ENCODE measurements at regions not wholly inside any gene's neighbourhood (a gene's known extent, or its start where the extent isn't known, plus 50 kb on each side); places are given as distances from the start of the nearest gene placed in this dataset.
"Not testable (repeated sequence)": the region's sequence is repeated elsewhere in the genome, so short reads cannot be mapped to it uniquely, and the experiment has no call there.

DNA sequence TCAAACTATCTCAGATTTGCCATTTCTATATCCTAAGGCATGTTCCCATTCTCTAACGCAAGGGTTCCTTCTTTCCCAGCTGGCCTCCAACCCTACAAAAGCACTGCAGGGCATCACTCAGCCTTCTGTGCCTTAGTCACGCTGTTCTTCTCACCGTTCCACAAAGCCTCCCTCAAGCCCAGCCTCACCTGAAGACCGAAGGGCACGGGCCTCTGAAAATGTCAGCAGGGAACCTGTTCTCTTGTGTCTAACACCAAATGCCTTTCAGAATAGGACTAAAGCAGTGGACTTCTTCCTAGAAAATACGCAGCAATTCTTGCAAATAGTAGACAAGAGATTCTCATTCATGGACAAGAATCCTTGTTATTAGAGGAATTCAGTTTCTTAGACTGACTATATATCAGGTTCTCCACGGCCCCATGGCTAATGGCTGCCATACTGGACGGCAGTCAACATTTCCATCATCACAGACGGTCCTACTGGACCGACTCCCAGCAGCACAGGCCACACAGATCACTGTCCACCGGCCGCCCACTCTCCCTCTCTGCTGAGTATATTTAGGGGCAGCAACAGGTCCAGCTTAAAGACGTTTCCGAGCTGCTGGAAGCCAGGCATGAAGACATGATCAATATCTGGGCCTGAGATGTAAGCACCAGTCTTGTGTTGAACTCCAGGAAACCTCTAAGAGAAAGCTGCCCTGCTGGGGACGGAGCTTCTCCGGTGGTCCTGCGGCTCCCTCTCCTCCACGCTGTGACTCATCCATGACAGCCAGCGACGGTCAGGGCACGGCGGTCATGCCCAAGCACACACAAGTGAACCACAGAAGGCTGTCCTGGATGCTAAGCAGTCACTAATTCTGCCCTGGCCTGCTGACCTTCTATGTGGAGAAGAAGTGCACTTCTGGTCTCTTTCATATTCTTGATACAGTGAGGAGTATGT lies 61.8 kb upstream of the TNK2 start:
- DNase-seq = not testable (repeated sequence)

DNA sequence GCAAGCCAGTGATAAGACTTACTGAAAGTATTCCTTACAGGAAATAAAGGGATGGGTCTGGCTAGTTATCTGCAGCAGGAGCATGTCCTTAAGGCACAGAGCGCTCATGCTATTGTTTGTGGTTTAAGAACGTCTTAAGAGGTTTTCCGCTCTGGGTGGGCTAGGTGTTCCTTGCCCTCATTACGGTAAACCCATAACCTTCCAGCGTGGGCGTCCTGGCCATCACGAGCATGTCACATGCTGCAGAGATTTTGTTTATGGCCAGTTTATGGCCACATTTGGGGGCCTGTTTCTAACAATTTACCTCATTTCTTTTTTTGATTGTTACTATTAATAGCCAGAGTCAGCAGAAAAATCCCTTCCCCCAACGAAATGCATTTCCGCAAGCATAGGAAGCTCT lies 61.0 kb upstream of the TNK2 start:
- not testable (repeated sequence) for DNase-seq

DNA sequence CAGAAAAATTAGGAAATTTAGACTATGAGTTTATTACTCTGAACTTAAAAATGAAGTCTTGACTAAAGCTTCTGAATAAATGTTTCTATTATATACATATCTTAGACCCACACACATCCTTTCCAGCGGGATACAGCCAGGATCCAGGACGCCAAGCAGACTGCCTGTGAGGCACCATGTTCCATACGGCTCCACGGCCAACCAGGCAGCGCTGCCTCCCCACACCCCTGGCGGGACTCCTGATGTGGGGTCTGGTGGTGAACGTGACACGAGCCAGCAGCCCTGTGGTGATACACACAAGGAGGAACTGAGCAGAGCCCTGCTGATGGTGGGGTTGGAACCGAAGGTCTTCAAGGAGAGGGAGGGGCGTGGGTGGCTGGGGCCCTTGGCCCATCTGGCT lies 59.8 kb upstream of the TNK2 start:
- DNase-seq = not testable (repeated sequence)

DNA sequence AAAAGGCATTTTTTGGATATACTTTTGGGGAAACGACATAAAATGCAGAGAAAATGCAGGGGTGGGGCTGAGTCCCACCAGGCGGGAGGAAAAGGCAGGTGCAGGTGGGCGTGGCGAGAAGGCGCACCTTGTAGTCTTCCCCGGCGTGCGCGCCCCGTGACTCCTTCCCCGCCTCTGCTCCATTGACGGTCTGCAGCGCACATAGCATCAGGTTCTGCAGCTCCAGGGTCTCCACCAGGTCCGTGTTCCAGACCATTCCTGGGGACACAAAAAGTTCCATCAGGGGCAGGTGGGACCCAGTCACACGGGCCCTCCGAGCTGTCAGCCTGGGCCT lies 59.0 kb upstream of the TNK2 start:
- DNase-seq = not testable (repeated sequence)

DNA sequence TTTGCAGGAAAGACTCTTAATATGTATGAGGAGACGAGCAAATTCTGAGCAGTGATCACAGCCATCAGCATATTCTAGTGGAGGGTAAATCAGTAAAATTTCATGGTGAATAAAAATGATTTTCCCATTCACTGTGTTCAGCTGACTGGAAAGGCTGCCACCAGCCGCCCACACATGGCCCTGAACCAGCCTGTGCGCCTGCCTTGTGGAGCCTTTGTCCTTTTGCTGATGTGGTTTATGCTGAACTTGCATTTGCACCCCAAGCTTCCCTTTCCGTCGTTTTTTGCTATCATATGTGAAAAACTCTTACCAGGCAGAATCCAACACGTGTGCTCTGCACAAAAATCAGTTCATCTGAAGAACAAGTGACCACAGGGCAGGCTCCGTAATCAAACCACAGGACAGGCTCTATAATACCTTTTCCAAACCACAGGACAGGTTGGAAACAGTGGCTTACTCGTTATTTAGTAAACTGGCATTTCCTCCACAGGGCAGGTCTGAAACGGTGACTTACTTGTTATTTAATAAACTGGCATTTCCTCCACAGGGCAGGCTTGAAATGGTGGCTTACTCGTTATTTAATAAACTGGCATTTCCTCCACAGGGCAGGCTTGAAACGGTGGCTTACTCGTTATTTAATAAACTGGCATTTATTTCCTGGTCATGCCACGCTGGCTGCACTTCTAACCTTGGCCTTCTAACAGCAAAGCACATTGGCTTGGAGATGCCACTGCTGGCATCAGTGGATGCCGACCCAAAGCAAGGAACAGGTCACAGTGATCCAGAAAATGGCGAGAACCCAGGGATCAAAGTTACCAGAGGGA lies 58.4 kb upstream of the TNK2 start:
- DNase-seq = not testable (repeated sequence)

DNA sequence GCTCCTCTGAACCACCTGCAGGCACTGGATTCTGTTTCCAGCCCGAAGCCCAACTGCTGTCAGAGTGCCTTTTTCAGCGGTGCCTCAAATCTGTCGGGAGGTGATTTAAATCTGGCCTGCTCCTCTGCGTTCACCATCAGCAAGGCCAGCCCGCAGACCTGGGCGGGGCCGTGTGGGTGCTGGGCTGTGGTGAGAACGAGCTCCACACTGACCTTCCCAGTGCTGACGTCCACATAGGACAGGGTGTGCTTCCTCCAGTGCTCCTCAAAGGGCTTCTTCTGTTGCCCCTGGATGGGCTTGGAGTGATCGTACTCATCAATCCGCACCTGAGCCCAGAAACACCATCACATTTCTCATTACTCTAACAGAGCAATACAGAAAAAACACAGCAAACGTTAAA lies 56.9 kb upstream of the TNK2 start:
- DNase-seq = not testable (repeated sequence)

DNA sequence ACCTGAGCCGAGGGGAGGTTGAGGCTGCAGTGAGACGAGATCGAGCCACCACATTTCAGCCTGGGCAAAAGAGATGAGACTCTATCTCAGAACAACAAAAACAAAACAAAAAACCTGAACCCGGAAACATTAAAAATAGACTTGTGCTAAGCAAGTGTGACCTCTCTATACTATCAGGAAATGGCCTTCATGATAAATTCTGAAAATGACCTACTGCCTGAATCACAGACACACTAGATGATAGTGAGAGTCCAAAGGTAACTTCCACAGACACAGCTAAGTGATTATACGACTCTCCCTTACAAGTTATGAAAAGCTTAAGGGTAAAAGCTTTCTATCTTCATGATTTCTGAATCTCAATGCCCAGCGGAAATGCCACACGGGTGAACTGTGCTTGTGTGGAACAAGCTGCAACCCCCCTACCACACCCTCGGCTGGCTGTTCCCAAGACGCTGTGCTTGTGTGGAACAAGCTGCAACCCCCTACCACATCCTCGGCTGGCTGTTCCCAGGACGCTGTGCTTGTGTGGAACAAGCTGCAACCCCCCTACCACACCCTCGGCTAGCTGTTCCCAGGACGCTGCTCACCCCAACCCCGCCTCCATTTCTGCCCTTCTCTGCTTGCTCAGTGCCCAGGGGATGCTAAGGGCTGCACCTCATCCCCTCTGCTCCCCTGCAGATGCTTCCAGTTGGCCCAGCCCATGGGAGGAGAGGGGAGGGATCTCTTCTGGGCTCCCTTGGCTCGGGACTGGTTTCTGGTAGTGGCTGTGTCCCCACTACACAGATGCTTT lies 56.2 kb upstream of the TNK2 start:
- not testable (repeated sequence) for DNase-seq

DNA sequence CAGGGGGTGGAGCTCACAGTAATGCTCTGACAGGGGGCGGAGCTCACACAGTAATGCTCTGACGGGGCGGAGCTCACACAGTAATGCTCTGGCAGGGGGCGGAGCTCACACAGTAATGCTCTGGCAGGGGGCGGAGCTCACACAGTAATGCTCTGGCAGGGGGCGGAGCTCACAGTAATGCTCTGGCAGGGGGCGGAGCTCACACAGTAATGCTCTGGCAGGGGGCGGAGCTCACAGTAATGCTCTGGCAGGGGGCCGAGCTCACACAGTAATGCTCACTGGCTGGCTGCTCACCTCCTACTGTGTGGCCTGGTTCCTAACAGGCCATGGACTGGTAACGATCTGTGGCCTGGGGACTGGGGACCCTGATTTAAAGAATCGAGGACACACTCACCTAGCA lies 53.9 kb upstream of the TNK2 start:
- DNase-seq = not testable (repeated sequence)

DNA sequence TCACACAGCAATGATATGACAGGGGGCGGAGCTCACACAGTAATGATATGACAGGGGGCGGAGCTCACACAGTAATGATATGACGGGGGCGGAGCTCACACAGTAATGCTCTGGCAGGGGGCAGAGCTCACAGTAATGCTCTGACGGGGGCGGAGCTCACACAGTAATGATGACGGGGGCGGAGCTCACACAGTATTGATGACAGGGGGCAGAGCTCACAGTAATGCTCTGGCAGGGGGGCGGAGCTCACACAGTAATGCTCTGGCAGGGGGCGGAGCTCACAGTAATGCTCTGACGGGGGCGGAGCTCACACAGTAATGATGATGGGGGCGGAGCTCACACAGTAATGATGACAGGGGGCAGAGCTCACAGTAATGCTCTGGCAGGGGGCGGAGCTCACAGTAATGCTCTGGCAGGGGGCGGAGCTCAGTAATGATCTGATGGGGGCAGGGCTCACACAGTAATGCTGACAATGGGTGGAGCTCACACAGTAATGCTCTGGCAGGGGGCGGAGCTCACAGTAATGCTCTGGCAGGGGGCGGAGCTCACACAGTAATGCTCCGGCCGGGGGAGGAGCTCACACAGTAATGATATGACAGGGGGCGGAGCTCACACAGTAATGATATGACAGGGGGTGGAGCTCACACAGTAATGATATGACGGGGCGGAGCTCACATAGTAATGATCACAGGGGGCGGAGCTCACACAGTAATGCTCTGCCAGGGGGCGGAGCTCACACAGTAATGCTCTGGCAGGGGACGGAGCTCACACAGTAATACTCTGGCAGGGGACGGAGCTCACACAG lies 52.8 kb upstream of the TNK2 start:
- DNase-seq = peak; percentile 26

DNA sequence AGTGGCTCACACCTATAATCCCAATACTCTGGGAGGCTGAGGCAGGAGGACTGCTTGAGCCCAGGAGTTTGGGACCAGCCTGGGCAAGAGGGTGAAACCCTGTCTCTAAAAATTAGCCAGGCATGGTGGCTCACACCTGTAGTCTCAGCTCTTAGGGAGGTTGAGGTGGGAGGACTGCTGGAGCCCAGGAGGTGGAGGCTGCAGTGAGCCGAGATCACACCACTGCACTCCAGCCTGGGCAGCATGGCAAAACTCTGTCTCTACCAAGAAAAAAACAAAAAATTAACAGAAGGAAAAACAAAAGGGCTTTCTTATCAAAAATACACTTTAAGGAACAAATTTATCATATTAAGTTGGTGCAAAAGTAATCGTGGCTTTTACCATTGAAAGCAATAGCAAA lies 51.8 kb upstream of the TNK2 start:
- DNase-seq = not testable (repeated sequence)

DNA sequence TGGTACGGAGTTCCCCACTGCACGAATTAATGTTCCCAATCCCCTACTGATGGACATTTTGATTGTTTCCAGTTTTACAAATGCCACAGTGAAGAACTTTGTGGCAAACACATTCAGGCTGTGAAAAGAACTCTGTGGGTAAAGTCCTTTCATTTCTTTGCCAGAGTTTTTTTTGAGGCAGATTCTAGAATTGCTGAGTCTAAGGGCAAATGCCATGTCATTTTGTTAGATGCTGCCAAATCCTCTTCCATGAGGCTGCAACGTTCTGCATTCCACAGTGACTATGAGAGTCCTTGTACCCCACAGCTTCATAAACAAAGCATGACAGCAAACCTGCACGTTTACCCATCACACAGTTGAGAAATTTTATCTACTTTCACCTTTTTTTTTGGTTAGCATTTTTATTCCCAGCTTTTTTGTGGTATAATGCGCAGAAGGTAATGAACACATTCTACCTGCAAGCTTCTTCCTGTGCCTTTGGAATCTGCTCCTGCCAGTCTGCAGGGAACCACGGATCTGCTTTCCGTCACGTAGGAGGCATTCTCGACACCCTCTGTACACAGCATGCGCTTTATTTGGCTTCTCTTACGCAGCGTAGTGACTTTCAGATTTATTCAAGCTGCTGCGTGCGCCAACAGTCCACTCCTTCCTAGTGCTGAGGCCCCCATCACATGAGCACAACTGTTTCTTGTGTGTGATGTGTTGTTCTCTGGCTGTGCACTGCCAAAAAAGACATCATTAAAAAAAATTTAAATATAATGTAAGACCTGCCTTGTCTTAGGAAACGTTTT lies 51.2 kb upstream of the TNK2 start:
- DNase-seq = not testable (repeated sequence)

DNA sequence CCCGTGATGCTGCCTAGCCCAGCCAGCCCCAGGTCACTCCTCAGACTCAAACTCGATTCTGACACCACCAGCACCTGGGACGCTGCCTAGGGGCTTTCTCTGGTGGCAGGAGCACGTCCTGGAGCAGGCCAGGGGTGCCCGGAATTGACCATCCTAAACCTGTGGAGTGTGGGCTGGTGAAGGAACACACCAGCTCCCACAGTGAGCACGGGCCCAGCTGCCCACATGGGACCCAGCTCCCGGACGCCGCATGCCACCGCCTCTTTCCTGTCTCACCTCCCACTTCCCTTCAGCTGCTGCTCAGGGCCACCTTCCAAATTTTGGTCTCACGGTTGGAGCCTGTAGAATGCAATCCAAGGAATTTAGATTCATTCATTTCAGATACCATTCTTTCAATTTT lies 50.4 kb upstream of the TNK2 start:
- DNase-seq = not testable (repeated sequence)
